GM08714 (cell line): ENCODE measurements at regions not wholly inside any gene's neighbourhood (a gene's known extent, or its start where the extent isn't known, plus 50 kb on each side); places are given as distances from the start of the nearest gene placed in this dataset.

ENCODE experiments used
- H3K4me3 ChIP-seq: fragments of 200-500 bp; sonication (Bioruptor generic); 2 replicates; pipeline ENCODE4 v1.5.1; 2014; ENCODE audit warnings: mild to moderate bottlenecking, low read length, inconsistent platforms
- ZNF274 ChIP-seq: IDR thresholded peaks from 2 replicates; pipeline ENCODE4 v1.6.1; 2012; ENCODE audit warnings: mild to moderate bottlenecking, low read depth, low read length

- H3K4me3 ChIP-seq = no peak overlapping the region
- TF ChIP-seq ZNF274 = no peak
Observed at GRCh38 chr21:23218667-23219066, 2220.5 kb downstream of the NCAM2 start.

- TF ChIP-seq ZNF274 = no peak
Observed at GRCh38 chr21:23217597-23217996, 2219.4 kb downstream of the NCAM2 start.

GRCh38 chr21:23215261-23215660 lies 2217.1 kb downstream of the NCAM2 start:
- no peak for TF ChIP-seq ZNF274
- H3K4me3 ChIP-seq = no peak overlapping the region

More at GRCh38 chr21:23217597-23217996, 2219.4 kb downstream of the NCAM2 start:
- no peak overlapping the region for H3K4me3 ChIP-seq
